Activated naive CD4-positive, alpha-beta T cell treated with anti-CD3 and anti-CD28 coated beads, Interleukin-2, amount 50 U/mL, for 72 hours (primary cell): ENCODE measurements at regions not wholly inside any gene's neighbourhood (a gene's known extent, or its start where the extent isn't known, plus 50 kb on each side); places are given as distances from the start of the nearest gene placed in this dataset.

ENCODE experiments used
- ATAC-seq, 2 donors: fragments of 150-1000 bp; cut with Tn5 transposase; 2 replicates each; pipeline ENCODE4 v1.10.0; 2021; ENCODE audit warnings: mild to moderate bottlenecking in 2 of 2, moderate library complexity in 2 of 2
- DNase-seq, 2 donors: peaks; one replicate each; pipeline ENCODE4 v3.0.0; 2021 to 2022; ENCODE audit warnings: low spot score in 2 of 2
- H3K27ac Mint-ChIP-seq, 2 donors: one replicate each; pipeline ENCODE4 v1.8.0; 2022; ENCODE audit warnings: mild to moderate bottlenecking in 2 of 2, mixed read lengths in 2 of 2
- H3K36me3 Mint-ChIP-seq, 2 donors: one replicate each; pipeline ENCODE4 v1.8.0; 2022; ENCODE audit warnings: mixed read lengths in 2 of 2
- H3K9me3 Mint-ChIP-seq, 2 donors: one replicate each; pipeline ENCODE4 v1.8.0; 2022; ENCODE audit warnings: mixed read lengths in 2 of 2

GRCh38 chr4:132504438-132504837 lies 644.7 kb upstream of the PCDH10 start:
- DNase-seq, result no peak
- no peak overlapping the region for H3K27ac Mint-ChIP-seq
- H3K9me3 Mint-ChIP-seq, result peaks cover 0 to 2% of the 10 kb centered on the region in 2 donors
- no peaks in the 10 kb centered on the region for H3K36me3 Mint-ChIP-seq
- ATAC-seq, result no peak

- ATAC-seq, result no peak
- Mint-ChIP-seq H3K9me3 (peaks cover 4% of the 10 kb centered on the region in 2 donors), H3K36me3 (no peaks in the 10 kb centered on the region), H3K27ac (no peak overlapping the region)
- DNase-seq, result no peak
These were observed 642.5 kb upstream of the PCDH10 start for GRCh38 chr4:132506568-132506967.

- DNase-seq (no peak), ATAC-seq (no peak)
- Mint-ChIP-seq H3K9me3 (peaks cover 8 to 9% of the 10 kb centered on the region in 2 donors), H3K27ac (no peak overlapping the region), H3K36me3 (no peaks in the 10 kb centered on the region)
These were observed 635.6 kb upstream of the PCDH10 start for GRCh38 chr4:132513491-132513890.

GRCh38 chr4:132526652-132527051 lies 622.4 kb upstream of the PCDH10 start:
- Mint-ChIP-seq H3K27ac (no peak overlapping the region), H3K36me3 (no peaks in the 10 kb centered on the region), H3K9me3 (peaks cover 0 to 4% of the 10 kb centered on the region in 2 donors)
- DNase-seq, result no peak
- no peak for ATAC-seq

- ATAC-seq, result no peak
- no peak overlapping the region for H3K27ac Mint-ChIP-seq
These were observed 621.3 kb upstream of the PCDH10 start for GRCh38 chr4:132527817-132528216.

GRCh38 chr4:132530861-132531260 lies 618.2 kb upstream of the PCDH10 start:
- no peaks in the 10 kb centered on the region for H3K36me3 Mint-ChIP-seq
- H3K27ac Mint-ChIP-seq, result no peak overlapping the region
- H3K9me3 Mint-ChIP-seq, result peaks cover 0 to 2% of the 10 kb centered on the region in 2 donors
- DNase-seq (no peak), ATAC-seq (no peak)

More at GRCh38 chr4:132527817-132528216, 621.3 kb upstream of the PCDH10 start:
- no peak for DNase-seq
- Mint-ChIP-seq H3K9me3 (peaks cover 0 to 4% of the 10 kb centered on the region in 2 donors), H3K36me3 (no peaks in the 10 kb centered on the region)

GRCh38 chr4:132540268-132540667 lies 608.8 kb upstream of the PCDH10 start:
- no peak overlapping the region for H3K27ac Mint-ChIP-seq
- peaks cover 6% of the 10 kb centered on the region in 2 donors for H3K36me3 Mint-ChIP-seq
- peaks cover 14 to 19% of the 10 kb centered on the region in 2 donors for H3K9me3 Mint-ChIP-seq
- ATAC-seq, result no peak
- DNase-seq, result no peak

- Mint-ChIP-seq H3K9me3 (peaks cover 13 to 19% of the 10 kb centered on the region in 2 donors), H3K36me3 (peaks cover 6% of the 10 kb centered on the region in 2 donors), H3K27ac (no peak overlapping the region)
- ATAC-seq (no peak), DNase-seq (no peak)
These were observed 608.3 kb upstream of the PCDH10 start for GRCh38 chr4:132540797-132541196.

GRCh38 chr4:132542228-132542627 lies 606.9 kb upstream of the PCDH10 start:
- DNase-seq (no peak), ATAC-seq (no peak)
- Mint-ChIP-seq H3K9me3 (peaks cover 11 to 23% of the 10 kb centered on the region in 2 donors), H3K27ac (no peak overlapping the region), H3K36me3 (peaks cover 6% of the 10 kb centered on the region in 2 donors)

- Mint-ChIP-seq H3K27ac (no peak overlapping the region), H3K9me3 (peaks cover 9 to 11% of the 10 kb centered on the region in 2 donors), H3K36me3 (no peaks in the 10 kb centered on the region)
- ATAC-seq (no peak), DNase-seq (no peak)
These were observed 600.6 kb upstream of the PCDH10 start for GRCh38 chr4:132548463-132548862.

GRCh38 chr4:132556316-132556715 lies 592.8 kb upstream of the PCDH10 start:
- no peaks in the 10 kb centered on the region for H3K36me3 Mint-ChIP-seq
- H3K9me3 Mint-ChIP-seq, result peaks cover 22 to 26% of the 10 kb centered on the region in 2 donors
- ATAC-seq, result no peak
- DNase-seq, result no peak
- no peak overlapping the region for H3K27ac Mint-ChIP-seq

- ATAC-seq, result no peak
- Mint-ChIP-seq H3K36me3 (no peaks in the 10 kb centered on the region), H3K27ac (no peak overlapping the region), H3K9me3 (peaks cover 20 to 23% of the 10 kb centered on the region in 2 donors)
- DNase-seq, result no peak
These were observed 591.4 kb upstream of the PCDH10 start for GRCh38 chr4:132557660-132558059.

GRCh38 chr4:132564920-132565319 lies 584.2 kb upstream of the PCDH10 start:
- no peak for DNase-seq
- peaks cover 14 to 19% of the 10 kb centered on the region in 2 donors for H3K9me3 Mint-ChIP-seq
- no peak for ATAC-seq
- peaks cover 0 to 12% of the 10 kb centered on the region in 2 donors for H3K36me3 Mint-ChIP-seq
- no peak overlapping the region for H3K27ac Mint-ChIP-seq

- DNase-seq, result no peak
- Mint-ChIP-seq H3K9me3 (peaks cover 15 to 20% of the 10 kb centered on the region in 2 donors), H3K27ac (no peak overlapping the region), H3K36me3 (peaks cover 0 to 12% of the 10 kb centered on the region in 2 donors)
- ATAC-seq, result no peak
These were observed 583.6 kb upstream of the PCDH10 start for GRCh38 chr4:132565542-132565941.

GRCh38 chr4:132572210-132572609 lies 576.9 kb upstream of the PCDH10 start:
- no peaks in the 10 kb centered on the region for H3K36me3 Mint-ChIP-seq
- H3K9me3 Mint-ChIP-seq, result peaks cover 19 to 20% of the 10 kb centered on the region in 2 donors
- ATAC-seq, result no peak
- H3K27ac Mint-ChIP-seq, result no peak overlapping the region
- no peak for DNase-seq

GRCh38 chr4:132587626-132588025 lies 561.5 kb upstream of the PCDH10 start:
- H3K9me3 Mint-ChIP-seq, result peaks cover 5 to 11% of the 10 kb centered on the region in 2 donors
- DNase-seq (no peak), ATAC-seq (no peak)
- H3K27ac Mint-ChIP-seq, result no peak overlapping the region
- H3K36me3 Mint-ChIP-seq, result no peaks in the 10 kb centered on the region

GRCh38 chr4:132592340-132592739 lies 556.8 kb upstream of the PCDH10 start:
- no peaks in the 10 kb centered on the region for H3K36me3 Mint-ChIP-seq
- no peak overlapping the region for H3K27ac Mint-ChIP-seq
- no peak for DNase-seq
- no peak for ATAC-seq
- H3K9me3 Mint-ChIP-seq, result peaks cover 5 to 12% of the 10 kb centered on the region in 2 donors

GRCh38 chr4:132592850-132593249 lies 556.2 kb upstream of the PCDH10 start:
- ATAC-seq, result no peak
- H3K9me3 Mint-ChIP-seq, result peaks cover 5 to 12% of the 10 kb centered on the region in 2 donors
- no peak for DNase-seq
- H3K36me3 Mint-ChIP-seq, result no peaks in the 10 kb centered on the region
- no peak overlapping the region for H3K27ac Mint-ChIP-seq
